ENCODE measurements at regions not wholly inside any gene's neighbourhood (a gene's known extent, or its start where the extent isn't known, plus 50 kb on each side); places are given as distances from the start of the nearest gene placed in this dataset.

GRCh38 chr7:12911053-12911452 lies 223.6 kb downstream of the ARL4A start:
- H3K36me3 ChIP-seq (ENCODE audit: control insufficient read depth in 2 of 2, extremely low read depth in 1 of 2, insufficient read depth in 2 of 2, low read length in 2 of 2): no peaks in the 10 kb centered on the region
- dilution Hi-C loops (cut with MboI; ENCODE audit: extremely low pct_ligation_motif_present, low sequenced_read_pairs): no loop called here
- ChIA-PET POLR2A (interaction anchor here (0.7 kb wide), 1 partner anchor 224 kb away, joined by 3 read pairs; no protein-coding TSS in a partner anchor), CTCF (interaction anchor here (0.8 to 1.4 kb wide), 3 partner anchors 12 to 224 kb away, joined by 3 to 4 read pairs (median 3); no protein-coding TSS in a partner anchor)
- BruUV-seq (replicated peaks): no TSS peak
- H3K4me3 ChIP-seq (replicated peaks in 1 of 3; ENCODE audit: insufficient read depth in 1 of 3, low read depth in 1 of 3, low read length in 3 of 3): no peak overlapping the region
- no peaks in the 10 kb centered on the region for H3K79me2 ChIP-seq (ENCODE audit: control insufficient read depth, insufficient read depth, low read length)
- no peaks in the 10 kb centered on the region for H4K20me1 ChIP-seq (replicated peaks; ENCODE audit: control insufficient read depth, extremely low read depth, insufficient read depth, low read length)
- H3K9me3 ChIP-seq (replicated peaks; ENCODE audit: control insufficient read depth, insufficient read depth, low read length): no peaks in the 10 kb centered on the region
- no peak for FAIRE-seq
- no peak overlapping the region for H3K27ac ChIP-seq (ENCODE audit: insufficient read depth, low read depth, low read length)
- H3K4me2 ChIP-seq (ENCODE audit: insufficient read depth, low read length): no peak overlapping the region
- DNase-seq (ENCODE audit: low read depth, low spot score): no peak
- H3K27me3 ChIP-seq (ENCODE audit: control insufficient read depth in 2 of 2, insufficient read depth in 2 of 2, low read length in 2 of 2): no peaks in the 10 kb centered on the region
- H3K4me1 ChIP-seq (ENCODE audit: control insufficient read depth, extremely low read depth, insufficient read depth, low read length): no peaks in the 10 kb centered on the region
- intact Hi-C loops (cut with micrococcal nuclease): loop anchor here (5.0 kb wide), 1 partner anchor 224 kb away; the partner anchor contains the start of gene ARL4A
- no peak overlapping the region for H3K9ac ChIP-seq (replicated peaks; ENCODE audit: extremely low read depth, insufficient read depth, low read length)
- peak overlapping the region; percentile 48 for H2AFZ ChIP-seq (ENCODE audit: low read depth, low read length)
- H3K9me1 ChIP-seq (replicated peaks; ENCODE audit: control insufficient read depth, extremely low read depth, insufficient read depth, low read length): no peaks in the 10 kb centered on the region
- TF ChIP-seq CTCF (IDR thresholded peaks at IDR 0.05; ENCODE audit: extremely low read depth in 1 of 2, insufficient read depth in 1 of 2, low read depth in 1 of 2, low read length in 2 of 2) (no peak), GATA2 (IDR thresholded peaks at IDR 0.05; ENCODE audit: insufficient read depth, insufficient read length, low read depth, low read length) (no peak), POLR2AphosphoS5 (IDR thresholded peaks at IDR 0.05; ENCODE audit: insufficient read depth, low read depth, low read length) (no peak), JUN (IDR thresholded peaks at IDR 0.05; ENCODE audit: borderline replicate concordance, insufficient read depth, insufficient read length, low read depth) (no peak), EZH2 (IDR thresholded peaks at IDR 0.05; ENCODE audit: borderline replicate concordance, low read depth, low read length, severe bottlenecking) (no peak), MYC (IDR thresholded peaks at IDR 0.05; ENCODE audit: low read depth, low read length) (no peak), POLR2A (IDR thresholded peaks at IDR 0.05; ENCODE audit: low read depth, low read length) (no peak), FOS (IDR thresholded peaks at IDR 0.05; ENCODE audit: borderline replicate concordance, insufficient read depth, low read length) (no peak)
- TF ChIP-seq, protein P1, sequence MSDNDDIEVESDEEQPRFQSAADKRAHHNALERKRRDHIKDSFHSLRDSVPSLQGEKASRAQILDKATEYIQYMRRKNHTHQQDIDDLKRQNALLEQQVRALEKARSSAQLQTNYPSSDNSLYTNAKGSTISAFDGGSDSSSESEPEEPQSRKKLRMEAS (IDR thresholded peaks at IDR 0.05; ENCODE audit: insufficient read depth, insufficient read length): no peak

Measured in endothelial cell of umbilical vein (primary cell).